DOHH2 (cell line): ENCODE measurements at regions not wholly inside any gene's neighbourhood (a gene's known extent, or its start where the extent isn't known, plus 50 kb on each side); places are given as distances from the start of the nearest gene placed in this dataset.

Experiments used
- EZH2phosphoT487 ChIP-seq: fragments of 200-600 bp; sonication (generic); IDR thresholded peaks from 2 replicates; pipeline ENCODE4 v1.6.1; 2017; ENCODE audit warnings: borderline replicate concordance, mild to moderate bottlenecking, antibody characterized with exemption, low read length, moderate library complexity, mixed read lengths
- TF ChIP-seq, protein P1 (sequence below): fragments of 200-600 bp; sonication (generic); IDR thresholded peaks from one replicate; pipeline ENCODE4 v1.5.1; 2014; ENCODE audit warnings: antibody characterized with exemption, mild to moderate bottlenecking, low read depth, low read length; ENCODE audit not compliant: poor library complexity, severe bottlenecking

- TF ChIP-seq, protein P1, sequence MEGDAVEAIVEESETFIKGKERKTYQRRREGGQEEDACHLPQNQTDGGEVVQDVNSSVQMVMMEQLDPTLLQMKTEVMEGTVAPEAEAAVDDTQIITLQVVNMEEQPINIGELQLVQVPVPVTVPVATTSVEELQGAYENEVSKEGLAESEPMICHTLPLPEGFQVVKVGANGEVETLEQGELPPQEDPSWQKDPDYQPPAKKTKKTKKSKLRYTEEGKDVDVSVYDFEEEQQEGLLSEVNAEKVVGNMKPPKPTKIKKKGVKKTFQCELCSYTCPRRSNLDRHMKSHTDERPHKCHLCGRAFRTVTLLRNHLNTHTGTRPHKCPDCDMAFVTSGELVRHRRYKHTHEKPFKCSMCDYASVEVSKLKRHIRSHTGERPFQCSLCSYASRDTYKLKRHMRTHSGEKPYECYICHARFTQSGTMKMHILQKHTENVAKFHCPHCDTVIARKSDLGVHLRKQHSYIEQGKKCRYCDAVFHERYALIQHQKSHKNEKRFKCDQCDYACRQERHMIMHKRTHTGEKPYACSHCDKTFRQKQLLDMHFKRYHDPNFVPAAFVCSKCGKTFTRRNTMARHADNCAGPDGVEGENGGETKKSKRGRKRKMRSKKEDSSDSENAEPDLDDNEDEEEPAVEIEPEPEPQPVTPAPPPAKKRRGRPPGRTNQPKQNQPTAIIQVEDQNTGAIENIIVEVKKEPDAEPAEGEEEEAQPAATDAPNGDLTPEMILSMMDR = no peak
- TF ChIP-seq EZH2phosphoT487 = no peak
Observed at GRCh38 chr6:130765181-130765727, 62.0 kb upstream of the SMLR1 start.
